ENCODE measurements at regions not wholly inside any gene's neighbourhood (a gene's known extent, or its start where the extent isn't known, plus 50 kb on each side); places are given as distances from the start of the nearest gene placed in this dataset.

DNA sequence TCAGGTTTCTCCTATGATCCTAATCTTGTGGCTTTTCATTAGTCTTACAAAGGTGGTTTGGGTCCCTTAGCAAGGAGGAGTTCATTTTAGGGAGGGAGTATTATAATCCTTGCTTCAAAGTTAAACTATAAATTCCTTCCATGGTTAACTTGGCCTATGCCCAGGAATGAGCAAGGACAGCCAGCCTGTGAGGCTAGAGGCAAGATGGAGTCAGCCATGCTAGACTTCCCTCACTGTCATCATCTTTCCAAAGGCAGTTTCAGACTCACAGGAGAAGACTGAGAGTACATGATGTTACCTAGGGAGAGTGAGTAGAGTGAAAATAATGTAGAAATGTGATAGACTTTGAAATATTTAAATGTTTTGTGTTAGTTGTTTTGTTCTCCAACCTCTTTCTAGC is 192.3 kb downstream of the GPAT3 start:
- no peak for ATAC-seq (ENCODE audit: insufficient read depth, low FRiP score)

DNA sequence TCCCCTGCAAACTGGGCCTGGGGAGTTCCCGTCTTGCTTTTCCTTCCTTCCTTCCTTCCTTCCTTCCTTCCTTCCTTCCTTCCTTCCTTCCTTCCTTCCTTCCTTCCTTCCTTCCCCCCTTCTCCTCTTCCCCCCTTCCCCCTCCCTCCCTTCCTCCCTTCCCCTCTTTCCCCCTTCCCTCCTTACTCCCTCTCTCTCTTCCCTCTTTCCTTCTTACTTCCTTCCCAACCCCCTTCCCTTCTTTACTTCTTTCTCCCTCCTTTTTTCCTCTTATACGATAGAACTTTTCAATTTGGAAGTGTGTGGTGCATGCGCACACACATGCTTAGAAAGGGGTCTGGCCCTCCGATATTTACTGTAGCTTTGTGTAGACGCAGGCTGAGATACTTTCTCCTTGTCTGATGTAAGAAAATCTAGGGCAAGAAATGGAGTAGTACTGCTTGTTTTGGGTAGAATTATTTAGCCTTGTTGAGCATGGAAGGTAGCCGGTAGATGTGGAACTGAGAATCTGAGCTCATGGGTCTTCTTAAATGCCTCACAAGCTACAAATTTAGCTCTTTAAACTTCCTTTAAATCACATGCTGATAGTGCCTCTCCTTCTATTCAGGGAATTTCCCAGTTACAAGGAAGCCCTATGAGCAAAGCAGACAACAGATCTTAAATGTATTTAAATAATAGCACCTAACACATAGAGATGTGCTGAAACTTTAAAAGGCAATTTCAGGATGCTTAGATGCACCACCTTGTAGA is 189.6 kb downstream of the GPAT3 start:
- Histone ChIP-seq H3K36me3 (ENCODE audit: control insufficient read depth in 4 of 4, insufficient read depth in 4 of 4, low read length in 4 of 4) (no peaks in the 10 kb centered on the region), H3K4me3 (no peak overlapping the region), H3K9ac (ENCODE audit: insufficient read depth in 1 of 2, low read length in 2 of 2) (no peak overlapping the region), H3K4me1 (ENCODE audit: control insufficient read depth in 5 of 5, insufficient read depth in 5 of 5, low read length in 5 of 5) (no peaks in the 10 kb centered on the region), H3K27ac (ENCODE audit: low read depth in 1 of 2, low read length in 1 of 2) (no peak overlapping the region), H3K27me3 (ENCODE audit: control insufficient read depth in 3 of 3, insufficient read depth in 3 of 3, low read length in 2 of 3) (no peaks in the 10 kb centered on the region), H3K9me3 (ENCODE audit: control insufficient read depth in 4 of 4, insufficient read depth in 3 of 4, low read length in 3 of 4) (peaks cover 0 to 8% (median under 1%) of the 10 kb centered on the region in 4 donors)
- ATAC-seq (ENCODE audit: insufficient read depth, low FRiP score) (no peak), DNase-seq (no peak)
- TF ChIP-seq, protein P1, sequence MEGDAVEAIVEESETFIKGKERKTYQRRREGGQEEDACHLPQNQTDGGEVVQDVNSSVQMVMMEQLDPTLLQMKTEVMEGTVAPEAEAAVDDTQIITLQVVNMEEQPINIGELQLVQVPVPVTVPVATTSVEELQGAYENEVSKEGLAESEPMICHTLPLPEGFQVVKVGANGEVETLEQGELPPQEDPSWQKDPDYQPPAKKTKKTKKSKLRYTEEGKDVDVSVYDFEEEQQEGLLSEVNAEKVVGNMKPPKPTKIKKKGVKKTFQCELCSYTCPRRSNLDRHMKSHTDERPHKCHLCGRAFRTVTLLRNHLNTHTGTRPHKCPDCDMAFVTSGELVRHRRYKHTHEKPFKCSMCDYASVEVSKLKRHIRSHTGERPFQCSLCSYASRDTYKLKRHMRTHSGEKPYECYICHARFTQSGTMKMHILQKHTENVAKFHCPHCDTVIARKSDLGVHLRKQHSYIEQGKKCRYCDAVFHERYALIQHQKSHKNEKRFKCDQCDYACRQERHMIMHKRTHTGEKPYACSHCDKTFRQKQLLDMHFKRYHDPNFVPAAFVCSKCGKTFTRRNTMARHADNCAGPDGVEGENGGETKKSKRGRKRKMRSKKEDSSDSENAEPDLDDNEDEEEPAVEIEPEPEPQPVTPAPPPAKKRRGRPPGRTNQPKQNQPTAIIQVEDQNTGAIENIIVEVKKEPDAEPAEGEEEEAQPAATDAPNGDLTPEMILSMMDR (IDR thresholded peaks at IDR 0.05; ENCODE audit: control extremely low read depth, extremely low read depth) = no peak
- WGBS, 2 donors = 74 to 83% methylated on average over 6 of the region's 6 CpGs

More for the DNA sequence above, 192.3 kb downstream of the GPAT3 start:
- DNase-seq = no peak
- TF ChIP-seq, protein P1 (IDR thresholded peaks at IDR 0.05; ENCODE audit: control extremely low read depth, extremely low read depth) = no peak
- Histone ChIP-seq H3K9ac (ENCODE audit: insufficient read depth in 1 of 2, low read length in 2 of 2) (no peak overlapping the region), H3K9me3 (ENCODE audit: control insufficient read depth in 4 of 4, insufficient read depth in 3 of 4, low read length in 3 of 4) (peaks cover 0 to 8% (median 0%) of the 10 kb centered on the region in 4 donors), H3K27ac (ENCODE audit: low read depth in 1 of 2, low read length in 1 of 2) (no peak overlapping the region), H3K4me3 (no peak overlapping the region), H3K36me3 (ENCODE audit: control insufficient read depth in 4 of 4, insufficient read depth in 4 of 4, low read length in 4 of 4) (no peaks in the 10 kb centered on the region), H3K27me3 (ENCODE audit: control insufficient read depth in 3 of 3, insufficient read depth in 3 of 3, low read length in 2 of 3) (no peaks in the 10 kb centered on the region), H3K4me1 (ENCODE audit: control insufficient read depth in 5 of 5, insufficient read depth in 5 of 5, low read length in 5 of 5) (no peaks in the 10 kb centered on the region)

DNA sequence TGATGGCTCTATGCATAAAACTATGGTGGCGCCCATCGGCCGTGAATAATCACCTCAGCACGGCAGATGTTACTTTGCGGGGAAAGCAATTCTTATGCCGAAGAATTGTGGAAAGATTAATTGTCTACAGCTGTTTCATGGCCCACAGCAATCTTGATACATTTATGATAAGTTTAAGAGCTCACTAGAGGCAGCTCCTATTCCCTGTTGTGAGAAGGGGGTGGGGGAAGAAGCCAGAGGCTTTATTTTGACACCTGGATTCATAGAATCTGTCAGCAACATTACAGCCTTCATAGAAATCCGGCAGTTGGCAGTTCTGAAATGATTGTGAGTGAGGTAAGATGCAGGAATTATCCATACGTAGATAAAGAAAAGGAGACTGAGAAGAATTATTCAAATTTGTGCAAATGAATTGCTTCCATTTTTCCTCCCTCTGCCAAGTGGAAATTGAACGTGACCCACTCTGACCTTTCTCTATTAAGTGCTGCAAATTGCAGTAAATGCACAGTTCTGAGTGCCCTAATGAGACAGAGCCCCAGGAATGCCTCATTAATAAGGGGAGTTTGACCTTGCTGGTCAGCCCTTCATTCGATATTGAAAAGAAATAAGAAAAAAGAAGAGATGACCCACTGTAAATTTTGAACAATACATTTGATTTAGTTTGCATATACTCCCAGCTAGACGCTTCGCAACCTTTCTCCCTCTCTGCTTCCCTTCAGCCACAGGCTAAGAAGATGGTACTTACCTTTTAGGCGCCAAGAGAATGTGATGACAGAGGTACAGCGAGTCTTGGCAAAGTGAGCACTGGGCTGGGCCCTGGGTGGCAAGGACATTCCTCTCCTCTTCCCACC is 188.8 kb downstream of the GPAT3 start:
- Histone ChIP-seq H3K27me3 (ENCODE audit: control insufficient read depth in 3 of 3, insufficient read depth in 3 of 3, low read length in 2 of 3) (no peaks in the 10 kb centered on the region), H3K9me3 (ENCODE audit: control insufficient read depth in 4 of 4, insufficient read depth in 3 of 4, low read length in 3 of 4) (peaks cover 0 to 5% (median under 1%) of the 10 kb centered on the region in 4 donors), H3K9ac (ENCODE audit: insufficient read depth in 1 of 2, low read length in 2 of 2) (no peak overlapping the region), H3K36me3 (ENCODE audit: control insufficient read depth in 4 of 4, insufficient read depth in 4 of 4, low read length in 4 of 4) (no peaks in the 10 kb centered on the region), H3K27ac (ENCODE audit: low read depth in 1 of 2, low read length in 1 of 2) (no peak overlapping the region), H3K4me1 (ENCODE audit: control insufficient read depth in 5 of 5, insufficient read depth in 5 of 5, low read length in 5 of 5) (no peaks in the 10 kb centered on the region), H3K4me3 (no peak overlapping the region)
- ATAC-seq (ENCODE audit: insufficient read depth, low FRiP score) = no peak
- 84 to 92% methylated on average over 14 of the region's 14 CpGs for WGBS, 2 donors
- no peak for DNase-seq
- TF ChIP-seq, protein P1 (IDR thresholded peaks at IDR 0.05; ENCODE audit: control extremely low read depth, extremely low read depth) = no peak

Measured in lung (tissue), 11 donors.